ENCODE measurements at regions not wholly inside any gene's neighbourhood (a gene's known extent, or its start where the extent isn't known, plus 50 kb on each side); places are given as distances from the start of the nearest gene placed in this dataset.

DNA sequence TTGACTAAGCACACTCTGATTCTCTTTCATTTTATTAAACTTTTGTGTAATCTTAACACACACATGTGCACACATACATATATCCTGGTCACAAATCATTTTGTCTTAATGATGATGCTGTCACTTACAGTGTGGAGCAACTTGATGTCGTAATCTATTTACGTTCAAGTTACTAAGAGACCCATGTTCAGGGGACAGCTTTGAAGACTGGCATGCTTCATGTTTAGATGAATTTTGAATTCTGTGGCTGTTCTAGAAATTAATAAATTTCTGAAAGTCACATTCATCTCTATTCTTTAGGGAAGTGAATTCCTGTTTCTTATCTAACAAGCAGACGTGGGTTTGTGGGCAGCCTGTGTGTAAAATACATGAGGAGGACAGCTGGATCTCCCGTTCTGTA, 1637.8 kb downstream of the PLA2G4A start:
- TF ChIP-seq, protein P1, sequence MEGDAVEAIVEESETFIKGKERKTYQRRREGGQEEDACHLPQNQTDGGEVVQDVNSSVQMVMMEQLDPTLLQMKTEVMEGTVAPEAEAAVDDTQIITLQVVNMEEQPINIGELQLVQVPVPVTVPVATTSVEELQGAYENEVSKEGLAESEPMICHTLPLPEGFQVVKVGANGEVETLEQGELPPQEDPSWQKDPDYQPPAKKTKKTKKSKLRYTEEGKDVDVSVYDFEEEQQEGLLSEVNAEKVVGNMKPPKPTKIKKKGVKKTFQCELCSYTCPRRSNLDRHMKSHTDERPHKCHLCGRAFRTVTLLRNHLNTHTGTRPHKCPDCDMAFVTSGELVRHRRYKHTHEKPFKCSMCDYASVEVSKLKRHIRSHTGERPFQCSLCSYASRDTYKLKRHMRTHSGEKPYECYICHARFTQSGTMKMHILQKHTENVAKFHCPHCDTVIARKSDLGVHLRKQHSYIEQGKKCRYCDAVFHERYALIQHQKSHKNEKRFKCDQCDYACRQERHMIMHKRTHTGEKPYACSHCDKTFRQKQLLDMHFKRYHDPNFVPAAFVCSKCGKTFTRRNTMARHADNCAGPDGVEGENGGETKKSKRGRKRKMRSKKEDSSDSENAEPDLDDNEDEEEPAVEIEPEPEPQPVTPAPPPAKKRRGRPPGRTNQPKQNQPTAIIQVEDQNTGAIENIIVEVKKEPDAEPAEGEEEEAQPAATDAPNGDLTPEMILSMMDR (IDR thresholded peaks at IDR 0.05; ENCODE audit: borderline replicate concordance, extremely low read depth, low read length, poor library complexity, severe bottlenecking), result no peak
- TF ChIP-seq EZH2 (IDR thresholded peaks at IDR 0.05; ENCODE audit: borderline replicate concordance, low read depth, low read length, severe bottlenecking), result no peak
